Thoracic aorta (tissue), 2 donors: ENCODE measurements at regions not wholly inside any gene's neighbourhood (a gene's known extent, or its start where the extent isn't known, plus 50 kb on each side); places are given as distances from the start of the nearest gene placed in this dataset.
"Not testable (repeated sequence)": the region's sequence is repeated elsewhere in the genome, so short reads cannot be mapped to it uniquely, and the experiment has no call there.

Source experiments
- ATAC-seq: fragments of 150-250 bp; one replicate; pipeline ENCODE4 v1.8.0; 2017; ENCODE audit warnings: low read depth; ENCODE audit not compliant: insufficient number of reproducible peaks, low FRiP score
- DNase-seq: peaks from one replicate; pipeline ENCODE4 v3.0.0-alpha.2; 2020; ENCODE audit warnings: low spot score
- H3K27ac ChIP-seq, 2 donors: fragments of 200-600 bp; sonication (generic); 1 replicate in 1 of 2; 2 replicates in 1 of 2; pipeline ENCODE4 v1.5.1; 2016; ENCODE audit warnings: mild to moderate bottlenecking in 2 of 2, moderate library complexity in 2 of 2
- H3K27me3 ChIP-seq: fragments of 200-600 bp; sonication (generic); replicated peaks from 2 replicates; pipeline ENCODE4 v1.6.0; 2016; ENCODE audit warnings: mild to moderate bottlenecking; ENCODE audit not compliant: insufficient read depth
- H3K36me3 ChIP-seq: fragments of 200-600 bp; sonication (generic); one replicate; pipeline ENCODE4 v1.5.1; 2016
- H3K4me1 ChIP-seq, 2 donors: fragments of 200-600 bp; sonication (generic); 1 replicate in 1 of 2; 2 replicates in 1 of 2; pipeline versions ENCODE4 v1.5.1 to v1.6.0; 2016; ENCODE audit warnings: low read depth in 2 of 2, mild to moderate bottlenecking in 1 of 2; ENCODE audit not compliant: control insufficient read depth in 1 of 2
- H3K4me3 ChIP-seq: fragments of 200-600 bp; sonication (generic); 2 replicates; pipeline ENCODE4 v1.5.1; 2016; ENCODE audit warnings: mild to moderate bottlenecking
- H3K9me3 ChIP-seq: fragments of 200-600 bp; sonication (generic); 2 replicates; pipeline ENCODE4 v1.5.1; 2016
- CTCF ChIP-seq: fragments of 200-600 bp; sonication (generic); IDR thresholded peaks from one replicate; pipeline ENCODE4 v1.5.1; 2019; ENCODE audit warnings: antibody characterized with exemption

- TF ChIP-seq CTCF: no peak
- Histone ChIP-seq H3K4me1 (peaks cover 0 to 10% of the 10 kb centered on the region in 2 donors), H3K4me3 (no peak overlapping the region), H3K27me3 (no peaks in the 10 kb centered on the region), H3K27ac (no peak overlapping the region), H3K36me3 (no peaks in the 10 kb centered on the region), H3K9me3 (no peaks in the 10 kb centered on the region)
- no peak for DNase-seq
- no peak for ATAC-seq
These were observed 93.8 kb downstream of the TNFRSF13B start for GRCh38 chr17:16878084-16878483.

- Histone ChIP-seq H3K4me3 (no peak overlapping the region), H3K9me3 (no peaks in the 10 kb centered on the region), H3K36me3 (no peaks in the 10 kb centered on the region), H3K27ac (no peak overlapping the region), H3K4me1 (peaks cover 0 to 10% of the 10 kb centered on the region in 2 donors), H3K27me3 (no peaks in the 10 kb centered on the region)
- no peak for ATAC-seq
- no peak for DNase-seq
- TF ChIP-seq CTCF: no peak
These were observed 94.8 kb downstream of the TNFRSF13B start for GRCh38 chr17:16877099-16877498.

- TF ChIP-seq CTCF: no peak
- peaks cover 0 to 11% of the 10 kb centered on the region in 2 donors for H3K4me1 ChIP-seq
- no peaks in the 10 kb centered on the region for H3K9me3 ChIP-seq
- no peak overlapping the region for H3K27ac ChIP-seq
- no peaks in the 10 kb centered on the region for H3K36me3 ChIP-seq
- H3K4me3 ChIP-seq: no peak overlapping the region
- no peaks in the 10 kb centered on the region for H3K27me3 ChIP-seq
- DNase-seq (no peak), ATAC-seq (no peak)
These were observed 96.3 kb downstream of the TNFRSF13B start for GRCh38 chr17:16875662-16876061.

- H3K9me3 ChIP-seq, H3K4me3 ChIP-seq, DNase-seq, H3K27me3 ChIP-seq, H3K27ac ChIP-seq, ATAC-seq, H3K36me3 ChIP-seq: not testable (repeated sequence)
- peaks cover 0 to 22% of the 10 kb centered on the region in 2 donors for H3K4me1 ChIP-seq
These were observed 97.7 kb downstream of the TNFRSF13B start for GRCh38 chr17:16874216-16874615.

GRCh38 chr17:16873174-16874035, 98.5 kb downstream of the TNFRSF13B start:
- no peaks in the 10 kb centered on the region for H3K36me3 ChIP-seq
- H3K9me3 ChIP-seq: no peaks in the 10 kb centered on the region
- DNase-seq (no peak), ATAC-seq (no peak)
- TF ChIP-seq CTCF: no peak
- no peak overlapping the region for H3K4me3 ChIP-seq
- H3K4me1 ChIP-seq: peaks cover 0 to 22% of the 10 kb centered on the region in 2 donors
- no peak overlapping the region for H3K27ac ChIP-seq
- H3K27me3 ChIP-seq: no peaks in the 10 kb centered on the region
